ENCODE measurements at regions not wholly inside any gene's neighbourhood (a gene's known extent, or its start where the extent isn't known, plus 50 kb on each side); places are given as distances from the start of the nearest gene placed in this dataset.

DNA sequence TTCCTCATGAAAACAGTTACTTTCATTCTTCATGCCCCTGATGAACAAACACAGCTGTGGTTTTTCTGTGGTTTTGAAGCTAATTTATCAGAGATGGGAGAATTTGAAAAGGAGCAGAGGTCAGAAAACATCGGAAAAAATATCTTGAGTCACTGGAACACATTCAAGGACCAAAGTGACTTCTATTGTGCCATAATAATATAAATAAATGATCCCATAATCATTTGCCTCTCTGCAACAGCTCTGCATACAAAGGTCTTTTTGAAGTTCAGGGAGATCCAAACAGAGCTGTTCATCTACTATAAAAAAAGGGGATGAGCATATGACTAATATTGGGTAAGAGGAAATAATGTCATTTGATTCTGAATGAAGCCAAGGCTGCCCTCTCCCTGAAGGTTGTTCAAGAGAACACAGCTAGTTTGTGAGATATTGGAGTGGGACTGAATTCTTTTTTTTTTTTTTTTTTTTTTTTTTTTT lies 201.3 kb upstream of the GALNT5 start:
- TF ChIP-seq, protein P1, sequence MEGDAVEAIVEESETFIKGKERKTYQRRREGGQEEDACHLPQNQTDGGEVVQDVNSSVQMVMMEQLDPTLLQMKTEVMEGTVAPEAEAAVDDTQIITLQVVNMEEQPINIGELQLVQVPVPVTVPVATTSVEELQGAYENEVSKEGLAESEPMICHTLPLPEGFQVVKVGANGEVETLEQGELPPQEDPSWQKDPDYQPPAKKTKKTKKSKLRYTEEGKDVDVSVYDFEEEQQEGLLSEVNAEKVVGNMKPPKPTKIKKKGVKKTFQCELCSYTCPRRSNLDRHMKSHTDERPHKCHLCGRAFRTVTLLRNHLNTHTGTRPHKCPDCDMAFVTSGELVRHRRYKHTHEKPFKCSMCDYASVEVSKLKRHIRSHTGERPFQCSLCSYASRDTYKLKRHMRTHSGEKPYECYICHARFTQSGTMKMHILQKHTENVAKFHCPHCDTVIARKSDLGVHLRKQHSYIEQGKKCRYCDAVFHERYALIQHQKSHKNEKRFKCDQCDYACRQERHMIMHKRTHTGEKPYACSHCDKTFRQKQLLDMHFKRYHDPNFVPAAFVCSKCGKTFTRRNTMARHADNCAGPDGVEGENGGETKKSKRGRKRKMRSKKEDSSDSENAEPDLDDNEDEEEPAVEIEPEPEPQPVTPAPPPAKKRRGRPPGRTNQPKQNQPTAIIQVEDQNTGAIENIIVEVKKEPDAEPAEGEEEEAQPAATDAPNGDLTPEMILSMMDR (IDR thresholded peaks at IDR 0.05): no peak
- TF ChIP-seq POLR2A (IDR thresholded peaks at IDR 0.05): no peak
